ENCODE measurements at regions not wholly inside any gene's neighbourhood (a gene's known extent, or its start where the extent isn't known, plus 50 kb on each side); places are given as distances from the start of the nearest gene placed in this dataset.

GRCh38 chr12:88736031-88736430, 155.8 kb upstream of the KITLG start:
- TF ChIP-seq, protein P1, sequence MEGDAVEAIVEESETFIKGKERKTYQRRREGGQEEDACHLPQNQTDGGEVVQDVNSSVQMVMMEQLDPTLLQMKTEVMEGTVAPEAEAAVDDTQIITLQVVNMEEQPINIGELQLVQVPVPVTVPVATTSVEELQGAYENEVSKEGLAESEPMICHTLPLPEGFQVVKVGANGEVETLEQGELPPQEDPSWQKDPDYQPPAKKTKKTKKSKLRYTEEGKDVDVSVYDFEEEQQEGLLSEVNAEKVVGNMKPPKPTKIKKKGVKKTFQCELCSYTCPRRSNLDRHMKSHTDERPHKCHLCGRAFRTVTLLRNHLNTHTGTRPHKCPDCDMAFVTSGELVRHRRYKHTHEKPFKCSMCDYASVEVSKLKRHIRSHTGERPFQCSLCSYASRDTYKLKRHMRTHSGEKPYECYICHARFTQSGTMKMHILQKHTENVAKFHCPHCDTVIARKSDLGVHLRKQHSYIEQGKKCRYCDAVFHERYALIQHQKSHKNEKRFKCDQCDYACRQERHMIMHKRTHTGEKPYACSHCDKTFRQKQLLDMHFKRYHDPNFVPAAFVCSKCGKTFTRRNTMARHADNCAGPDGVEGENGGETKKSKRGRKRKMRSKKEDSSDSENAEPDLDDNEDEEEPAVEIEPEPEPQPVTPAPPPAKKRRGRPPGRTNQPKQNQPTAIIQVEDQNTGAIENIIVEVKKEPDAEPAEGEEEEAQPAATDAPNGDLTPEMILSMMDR (optimal IDR thresholded peaks at IDR 0.05 in 1 of 3, IDR thresholded peaks at IDR 0.05 in 1 of 3, conservative IDR thresholded peaks at IDR 0.05 in 1 of 3; ENCODE audit: extremely low read depth in 1 of 3, insufficient read depth in 2 of 3, low read length in 3 of 3): no peak
- no peak for TF ChIP-seq EZH2 (IDR thresholded peaks at IDR 0.05; ENCODE audit: low read length)
